ENCODE measurements at regions not wholly inside any gene's neighbourhood (a gene's known extent, or its start where the extent isn't known, plus 50 kb on each side); places are given as distances from the start of the nearest gene placed in this dataset.

- Histone ChIP-seq H3K4me1 (no peaks in the 10 kb centered on the region), H3K4me3 (no peak overlapping the region), H3K27me3 (peaks cover 24% of the 10 kb centered on the region), H3K36me3 (no peaks in the 10 kb centered on the region), H3K27ac (no peak overlapping the region), H3K9me3 (no peaks in the 10 kb centered on the region)
- no peak for ATAC-seq
- WGBS, 2 donors (ENCODE audit: low coverage in 1 of 2) = 62% methylated on average over 3 of the region's 4 CpGs; no CpG with 5 or more reads in 1 of the 2 donors
- no peak for TF ChIP-seq POLR2A (IDR thresholded peaks at IDR 0.05)
- no peak for TF ChIP-seq EP300 (IDR thresholded peaks at IDR 0.05)
- TF ChIP-seq CTCF (IDR thresholded peaks at IDR 0.05) = no peak
- TF ChIP-seq POLR2AphosphoS5 (IDR thresholded peaks at IDR 0.05) = no peak
These were observed 68.3 kb upstream of the EDN1 start for GRCh38 chr6:12221856-12222255.

- Histone ChIP-seq H3K27ac (no peak overlapping the region), H3K27me3 (peaks cover 32% of the 10 kb centered on the region), H3K9me3 (no peaks in the 10 kb centered on the region), H3K4me3 (no peak overlapping the region), H3K4me1 (no peaks in the 10 kb centered on the region), H3K36me3 (no peaks in the 10 kb centered on the region)
- no peak for ATAC-seq
- no peak for TF ChIP-seq POLR2A (IDR thresholded peaks at IDR 0.05)
- no peak for TF ChIP-seq CTCF (IDR thresholded peaks at IDR 0.05)
- TF ChIP-seq POLR2AphosphoS5 (IDR thresholded peaks at IDR 0.05) = no peak
- no peak for TF ChIP-seq EP300 (IDR thresholded peaks at IDR 0.05)
- WGBS, 2 donors (ENCODE audit: low coverage in 1 of 2) = 94% methylated on average over 10 to 13 of the region's 19 CpGs
These were observed 67.5 kb upstream of the EDN1 start for GRCh38 chr6:12222405-12223366.

GRCh38 chr6:12223383-12223782 lies 66.8 kb upstream of the EDN1 start:
- Histone ChIP-seq H3K27ac (no peak overlapping the region), H3K9me3 (no peaks in the 10 kb centered on the region), H3K27me3 (peaks cover 39% of the 10 kb centered on the region), H3K36me3 (no peaks in the 10 kb centered on the region), H3K4me3 (no peak overlapping the region), H3K4me1 (no peaks in the 10 kb centered on the region)
- TF ChIP-seq CTCF (IDR thresholded peaks at IDR 0.05) = no peak
- TF ChIP-seq EP300 (IDR thresholded peaks at IDR 0.05) = no peak
- no peak for TF ChIP-seq POLR2A (IDR thresholded peaks at IDR 0.05)
- 76 to 100% methylated on average over 3 to 5 of the region's 5 CpGs for WGBS, 2 donors (ENCODE audit: low coverage in 1 of 2)
- no peak for ATAC-seq

GRCh38 chr6:12224251-12224650 lies 65.9 kb upstream of the EDN1 start:
- no peak for ATAC-seq
- Histone ChIP-seq H3K9me3 (no peaks in the 10 kb centered on the region), H3K4me3 (no peak overlapping the region), H3K27me3 (peaks cover 46% of the 10 kb centered on the region), H3K36me3 (no peaks in the 10 kb centered on the region), H3K4me1 (no peaks in the 10 kb centered on the region), H3K27ac (no peak overlapping the region)
- TF ChIP-seq POLR2A (IDR thresholded peaks at IDR 0.05) = no peak
- TF ChIP-seq POLR2AphosphoS5 (IDR thresholded peaks at IDR 0.05) = no peak
- TF ChIP-seq EP300 (IDR thresholded peaks at IDR 0.05) = no peak
- TF ChIP-seq CTCF (IDR thresholded peaks at IDR 0.05) = no peak
- WGBS, 2 donors (ENCODE audit: low coverage in 1 of 2) = 46 to 52% methylated on average over 2 of the region's 2 CpGs

All from gastroesophageal sphincter (tissue), 4 donors.